ENCODE measurements at regions not wholly inside any gene's neighbourhood (a gene's known extent, or its start where the extent isn't known, plus 50 kb on each side); places are given as distances from the start of the nearest gene placed in this dataset.

- DNase-seq (ENCODE audit: low spot score) = no peak
- CTCF ChIA-PET (ENCODE audit: low intra/inter-chr PET ratio, low total read pairs) = no interaction called here
- intact Hi-C loops (cut with micrococcal nuclease; ENCODE audit: unreplicated experiment) = no loop called here
- Histone ChIP-seq H3K4me2 (ENCODE audit: low read depth, low read length) (no peak overlapping the region), H2AFZ (ENCODE audit: low read length) (no peak overlapping the region), H3K9me3 (ENCODE audit: low read length) (no peaks in the 10 kb centered on the region), H3K4me1 (ENCODE audit: insufficient read depth, low read length) (no peaks in the 10 kb centered on the region), H3K36me3 (replicated peaks in 1 of 2; ENCODE audit: control insufficient read depth in 1 of 2, insufficient read depth in 2 of 2, low read length in 2 of 2) (no peaks in the 10 kb centered on the region), H3K79me2 (ENCODE audit: insufficient read depth, low read length) (no peaks in the 10 kb centered on the region), H3K27ac (ENCODE audit: extremely low read length, insufficient read depth, low read length) (no peak overlapping the region), H3K4me3 (replicated peaks in 1 of 3; ENCODE audit: insufficient read depth in 1 of 3, low read depth in 2 of 3, low read length in 3 of 3) (no peak overlapping the region), H3K9ac (ENCODE audit: insufficient read depth, low read depth, low read length) (no peak overlapping the region), H3K27me3 (ENCODE audit: control insufficient read depth in 1 of 2, insufficient read depth in 2 of 2, low read length in 2 of 2) (no peaks in the 10 kb centered on the region), H4K20me1 (ENCODE audit: insufficient read depth, low read length) (no peaks in the 10 kb centered on the region)
- TF ChIP-seq ZNF441 (CRISPR knock-in tag; IDR thresholded peaks at IDR 0.05; ENCODE audit: borderline replicate concordance) (no peak), ZMAT5 (CRISPR knock-in tag; IDR thresholded peaks at IDR 0.05; ENCODE audit: borderline replicate concordance, low read depth) (no peak), MNT (IDR thresholded peaks at IDR 0.05) (no peak), SP5 (CRISPR knock-in tag; IDR thresholded peaks at IDR 0.05; ENCODE audit: borderline replicate concordance, low read depth) (no peak), ZNF770 (CRISPR knock-in tag; IDR thresholded peaks at IDR 0.05) (no peak), ZFP37 (CRISPR knock-in tag; IDR thresholded peaks at IDR 0.05; ENCODE audit: borderline replicate concordance) (no peak), ZBTB7A (CRISPR knock-in tag; IDR thresholded peaks at IDR 0.05) (no peak), ZNF225 (CRISPR knock-in tag; IDR thresholded peaks at IDR 0.05) (no peak), MYPOP (CRISPR knock-in tag; IDR thresholded peaks at IDR 0.05) (no peak), HDAC2 (CRISPR knock-in tag; IDR thresholded peaks at IDR 0.05) (no peak), BHLHE40 (IDR thresholded peaks at IDR 0.05; ENCODE audit: low read length) (no peak), ZBTB26 (CRISPR knock-in tag; IDR thresholded peaks at IDR 0.05; ENCODE audit: borderline replicate concordance) (no peak), ELK4 (CRISPR knock-in tag; IDR thresholded peaks at IDR 0.05; ENCODE audit: borderline replicate concordance) (no peak), GTF3A (CRISPR knock-in tag; conservative IDR thresholded peaks at IDR 0.05) (no peak), IRF9 (CRISPR knock-in tag; IDR thresholded peaks at IDR 0.05; ENCODE audit: borderline replicate concordance) (no peak)
- WGBS (ENCODE audit: low lambda C conversion rate) = 24% methylated on average over 2 of the region's 2 CpGs
- in situ Hi-C loops (cut with HindIII; ENCODE audit: extremely low pct_ligation_motif_present, low pct_unique_long_range_greater_than_20kb) = no loop called here
- BruUV-seq (replicated peaks) = no TSS peak
- ATAC-seq = no peak
- POLR2A ChIA-PET = no interaction called here
- no peak for FAIRE-seq
Measured at GRCh38 chr5:124990723-124991122, 244.3 kb upstream of the ZNF608 start.

Measured in HepG2 (cell line).